H1 (cell line): ENCODE measurements at regions not wholly inside any gene's neighbourhood (a gene's known extent, or its start where the extent isn't known, plus 50 kb on each side); places are given as distances from the start of the nearest gene placed in this dataset.

Experiments used
- CTCF ChIA-PET: fragments of 300-600 bp; sonication (Branson Sonifier 250); formaldehyde crosslinking; loops from one replicate; lab custom pipeline; 2021; ENCODE audit not compliant: partially characterized antibody; lab: Charles Lee
- POLR2A ChIA-PET: fragments of 300-600 bp; sonication (Branson Sonifier 250); formaldehyde crosslinking; loops from one replicate; lab custom pipeline; 2021; ENCODE audit warnings: inconsistent platforms; ENCODE audit not compliant: partially characterized antibody; lab: Charles Lee
- DNase-seq, 2 experiments: peaks; one replicate each; pipeline versions ENCODE4 v3.0.0 to v3.0.0-alpha.2; 2010 to 2022; ENCODE audit warnings: low spot score in 2 of 2, low read depth in 1 of 2, mixed read lengths in 1 of 2
- FAIRE-seq: peaks from 2 replicates; lab custom pipeline; 2011; peaks lifted over from hg19 to GRCh38; lab: Jason Lieb, UNC
- H2AFZ ChIP-seq: 2 replicates; pipeline ENCODE4 v1.8.1; 2012; ENCODE audit warnings: low read length, inconsistent platforms
- H2AK5ac ChIP-seq: 2 replicates; pipeline ENCODE4 v1.6.1; 2013; ENCODE audit warnings: low read depth, low read length
- H2BK120ac ChIP-seq: replicated peaks from 2 replicates; pipeline ENCODE3; 2013; ENCODE audit warnings: low read depth, low read length, inconsistent platforms
- H2BK12ac ChIP-seq: 2 replicates; pipeline ENCODE4 v1.6.1; 2013; ENCODE audit warnings: low read depth, low read length
- H2BK15ac ChIP-seq: 2 replicates; pipeline ENCODE4 v1.6.1; 2013; ENCODE audit warnings: low read length
- H2BK20ac ChIP-seq: 2 replicates; pipeline ENCODE4 v1.6.1; 2013; ENCODE audit warnings: low read length
- H2BK5ac ChIP-seq: 2 replicates; pipeline ENCODE4 v1.6.1; 2013; ENCODE audit warnings: low read depth, low read length
- H3K14ac ChIP-seq: 2 replicates; pipeline ENCODE4 v1.6.1; 2013; ENCODE audit warnings: inconsistent platforms; ENCODE audit not compliant: insufficient read length
- H3K18ac ChIP-seq: 2 replicates; pipeline ENCODE4 v1.6.1; 2013; ENCODE audit warnings: low read length; ENCODE audit errors: extremely low read depth
- H3K23ac ChIP-seq: 2 replicates; pipeline ENCODE4 v1.6.1; 2013; ENCODE audit warnings: inconsistent platforms; ENCODE audit not compliant: insufficient read length
- H3K23me2 ChIP-seq: 2 replicates; pipeline ENCODE4 v1.6.1; 2013; ENCODE audit warnings: low read depth, low read length
- H3K27ac ChIP-seq: 2 replicates; pipeline ENCODE4 v1.6.1; 2011; ENCODE audit warnings: low read depth, low read length, inconsistent platforms
- H3K27me3 ChIP-seq, 4 experiments: replicated peaks in 1 of 4; 1 replicate in 1 of 4; 2 replicates in 3 of 4; pipeline versions ENCODE4 v1.6.1 to v1.8.1; 2011 to 2013; ENCODE audit warnings: low read length in 3 of 4, mild to moderate bottlenecking in 3 of 4, inconsistent platforms in 2 of 4, mixed read lengths in 2 of 4, moderate library complexity in 1 of 4; ENCODE audit not compliant: control insufficient read depth in 3 of 4, insufficient read depth in 3 of 4; ENCODE audit errors: extremely low read depth in 1 of 4
- H3K36me3 ChIP-seq, 4 experiments: 2 replicates each; pipeline versions ENCODE4 v1.6.1 to v1.8.1; 2011 to 2013; ENCODE audit warnings: mild to moderate bottlenecking in 4 of 4, low read length in 3 of 4, moderate library complexity in 2 of 4, control low read depth in 1 of 4, inconsistent platforms in 1 of 4; ENCODE audit not compliant: insufficient read depth in 4 of 4, control insufficient read depth in 2 of 4
- H3K4ac ChIP-seq: replicated peaks from 2 replicates; pipeline ENCODE3; 2013; ENCODE audit warnings: low read length, low read depth, mixed read lengths, inconsistent platforms; ENCODE audit not compliant: insufficient read length
- H3K4me1 ChIP-seq, 4 experiments: replicated peaks in 1 of 4; 1 replicate in 1 of 4; 2 replicates in 3 of 4; pipeline versions ENCODE4 v1.6.1 to v1.8.1; 2011 to 2013; ENCODE audit warnings: low read length in 3 of 4, inconsistent platforms in 2 of 4, mixed read lengths in 1 of 4; ENCODE audit not compliant: insufficient read depth in 4 of 4, control insufficient read depth in 3 of 4
- H3K4me2 ChIP-seq, 2 experiments: 2 replicates each; pipeline versions ENCODE4 v1.6.1 to v1.8.1; 2011 to 2013; ENCODE audit warnings: low read depth in 2 of 2, low read length in 2 of 2, control low read depth in 1 of 2, inconsistent platforms in 1 of 2, mild to moderate bottlenecking in 1 of 2; ENCODE audit not compliant: insufficient read depth in 1 of 2
- H3K4me3 ChIP-seq, 4 experiments: fragments of 200-600, 300-600 bp in 1 of 4; sonication (generic), shearing (Covaris generic), sonication (Bioruptor Twin) in 1 of 4; 2 replicates each; pipeline versions ENCODE4 v1.5.1 to v1.8.1; 2011 to 2016; ENCODE audit warnings: low read length in 4 of 4, low read depth in 3 of 4, control low read depth in 2 of 4, inconsistent platforms in 2 of 4, mild to moderate bottlenecking in 2 of 4, mixed read lengths in 1 of 4, moderate library complexity in 1 of 4; ENCODE audit not compliant: insufficient read depth in 2 of 4; ENCODE audit errors: extremely low read depth in 1 of 4
- H3K56ac ChIP-seq: replicated peaks from 2 replicates; pipeline ENCODE3; 2013; ENCODE audit warnings: low read depth, mild to moderate bottlenecking, mixed read lengths, low read length, inconsistent platforms; ENCODE audit not compliant: insufficient read length
- H3K79me1 ChIP-seq: 2 replicates; pipeline ENCODE4 v1.6.1; 2013; ENCODE audit warnings: low read depth, low read length, control low read depth
- H3K79me2 ChIP-seq, 2 experiments: 2 replicates each; pipeline versions ENCODE4 v1.6.1 to v1.8.1; 2012 to 2013; ENCODE audit warnings: low read length in 2 of 2, mild to moderate bottlenecking in 2 of 2, inconsistent platforms in 1 of 2; ENCODE audit not compliant: insufficient read depth in 2 of 2, control insufficient read depth in 1 of 2
- H3K9ac ChIP-seq, 4 experiments: replicated peaks in 1 of 4; 1 replicate in 1 of 4; 2 replicates in 3 of 4; pipeline versions ENCODE4 v1.6.1 to v1.8.1; 2011 to 2013; ENCODE audit warnings: low read depth in 3 of 4, low read length in 3 of 4, control low read depth in 2 of 4, mild to moderate bottlenecking in 2 of 4, moderate library complexity in 2 of 4, inconsistent platforms in 1 of 4; ENCODE audit errors: extremely low read depth in 1 of 4
- H3K9me3 ChIP-seq, 2 experiments: 2 replicates each; pipeline versions ENCODE4 v1.6.1 to v1.8.1; 2012 to 2013; ENCODE audit warnings: mild to moderate bottlenecking in 2 of 2, moderate library complexity in 2 of 2, control low read depth in 1 of 2, inconsistent platforms in 1 of 2, low read depth in 1 of 2, low read length in 1 of 2, mixed read lengths in 1 of 2; ENCODE audit not compliant: insufficient read depth in 2 of 2
- H4K20me1 ChIP-seq, 2 experiments: replicated peaks in 1 of 2; 2 replicates each; pipeline versions ENCODE3 to v1.8.1; 2011 to 2013; ENCODE audit warnings: inconsistent platforms in 2 of 2, low read length in 2 of 2, mild to moderate bottlenecking in 1 of 2; ENCODE audit not compliant: insufficient read depth in 2 of 2, control insufficient read depth in 1 of 2
- H4K5ac ChIP-seq: 2 replicates; pipeline ENCODE4 v1.6.1; 2013; ENCODE audit warnings: low read length, low read depth, mixed read lengths, inconsistent platforms; ENCODE audit not compliant: insufficient read length
- H4K8ac ChIP-seq: 2 replicates; pipeline ENCODE4 v1.8.0; 2013; ENCODE audit warnings: mild to moderate bottlenecking, moderate library complexity, low read length, inconsistent platforms; ENCODE audit not compliant: insufficient read depth; ENCODE audit errors: extremely low read depth
- H4K91ac ChIP-seq: replicated peaks from 2 replicates; pipeline ENCODE3; 2013; ENCODE audit warnings: low read length, mixed read lengths, inconsistent platforms; ENCODE audit not compliant: insufficient read length
- CTBP2 ChIP-seq: IDR thresholded peaks from 2 replicates; pipeline ENCODE4 v1.7.0; 2011; ENCODE audit warnings: borderline replicate concordance, mild to moderate bottlenecking, moderate library complexity, mixed read lengths, low read length; ENCODE audit not compliant: insufficient read depth, insufficient read length
- GABPA ChIP-seq: IDR thresholded peaks from 2 replicates; pipeline ENCODE4 v1.6.1; 2011; ENCODE audit warnings: mild to moderate bottlenecking, low read length, moderate library complexity, borderline replicate concordance; ENCODE audit not compliant: insufficient read depth
- HDAC2 ChIP-seq, 2 experiments: fragments of 300-600 bp in 1 of 2; sonication (generic) in 1 of 2; IDR thresholded peaks; 2 replicates each; pipeline ENCODE4 v1.6.1; 2011 to 2012; ENCODE audit warnings: low read depth in 2 of 2, low read length in 2 of 2, mild to moderate bottlenecking in 2 of 2, moderate library complexity in 2 of 2, borderline replicate concordance in 1 of 2, inconsistent platforms in 1 of 2
- POLR2AphosphoS5 ChIP-seq: IDR thresholded peaks from 2 replicates; pipeline ENCODE4 v1.6.1; 2011; ENCODE audit warnings: low read depth, low read length
- SIN3A ChIP-seq, 2 experiments: IDR thresholded peaks in 1 of 2; conservative IDR thresholded peaks in 1 of 2; 2 replicates each; pipeline ENCODE4 v1.6.1; 2011 to 2012; ENCODE audit warnings: low read length in 2 of 2, improper control_type of control experiment in 1 of 2, low read depth in 1 of 2, mild to moderate bottlenecking in 1 of 2
- USF2 ChIP-seq: IDR thresholded peaks from 2 replicates; pipeline ENCODE4 v1.6.1; 2011; ENCODE audit warnings: low read length, improper control_type of control experiment
- WGBS, 2 experiments: shearing (Covaris generic) in 1 of 2; methylation state at CpG; one replicate each; pipeline versions ENCODE4 v1.1.6 to v1.1.7; 2013 to 2015; ENCODE audit warnings: low lambda C conversion rate in 2 of 2, mixed read lengths in 2 of 2, inconsistent platforms in 1 of 2, low coverage in 1 of 2, missing lambda C conversion rate in 1 of 2; ENCODE audit not compliant: insufficient replicate concordance in 2 of 2, insufficient coverage in 1 of 2, insufficient read length in 1 of 2; ENCODE audit errors: extremely low coverage in 1 of 2, missing lambda C conversion rate in 1 of 2; 5-methylcytosine and 5-hydroxymethylcytosine counted together

GRCh38 chr11:91147885-91148284 lies 925.0 kb upstream of the CHORDC1 start:
- H2BK120ac ChIP-seq = no peak overlapping the region
- no peak overlapping the region for H4K5ac ChIP-seq

More at GRCh38 chr11:91147885-91148284, 925.0 kb upstream of the CHORDC1 start:
- no peak overlapping the region for H2BK12ac ChIP-seq
- H3K4me1 ChIP-seq = no peaks in the 10 kb centered on the region
- H4K20me1 ChIP-seq = no peaks in the 10 kb centered on the region
- no peak overlapping the region for H2AFZ ChIP-seq
- H4K91ac ChIP-seq = no peak overlapping the region
- no peak overlapping the region for H2BK5ac ChIP-seq
- no peak overlapping the region for H3K18ac ChIP-seq
- no peak overlapping the region for H2BK20ac ChIP-seq
- no peak overlapping the region for H3K56ac ChIP-seq
- H3K27ac ChIP-seq = no peak overlapping the region
- no peak for TF ChIP-seq USF2
- TF ChIP-seq CTBP2 = no peak
- TF ChIP-seq HDAC2 (IDR thresholded peaks at IDR 0.05; ENCODE audit: borderline replicate concordance in 1 of 2, low read depth in 2 of 2, low read length in 2 of 2) = no peak
- TF ChIP-seq POLR2AphosphoS5 = no peak
- no peak for TF ChIP-seq GABPA
- TF ChIP-seq SIN3A (conservative IDR thresholded peaks at IDR 0.05 in 1 of 2, IDR thresholded peaks at IDR 0.05 in 1 of 2; ENCODE audit: low read depth in 1 of 2, low read length in 2 of 2) = no peak
- no peak overlapping the region for H3K4me3 ChIP-seq
- no peak overlapping the region for H3K14ac ChIP-seq
- FAIRE-seq (no peak), DNase-seq (no peak)
- H2AK5ac ChIP-seq = no peak overlapping the region
- POLR2A ChIA-PET = no interaction called here
- H3K9me3 ChIP-seq = peaks cover 7 to 9% of the 10 kb centered on the region in 2 experiments; a peak in 3 of 4 replicates
- no peaks in the 10 kb centered on the region for H3K79me1 ChIP-seq
- no peak overlapping the region for H4K8ac ChIP-seq
- H3K23ac ChIP-seq = no peak overlapping the region
- H3K4ac ChIP-seq = no peak overlapping the region
- no peak overlapping the region for H3K4me2 ChIP-seq
- CTCF ChIA-PET = no interaction called here
- H2BK15ac ChIP-seq = no peak overlapping the region
- H3K23me2 ChIP-seq = no peaks in the 10 kb centered on the region
- no peak overlapping the region for H3K9ac ChIP-seq
- 80% methylated on average over 2 of the region's 2 CpGs; no CpG with 5 or more reads in 1 of the 2 experiments for WGBS, 2 experiments
- H3K27me3 ChIP-seq = no peaks in the 10 kb centered on the region
- no peaks in the 10 kb centered on the region for H3K36me3 ChIP-seq
- H3K79me2 ChIP-seq = no peaks in the 10 kb centered on the region
